Ovary (tissue), 3 donors: ENCODE measurements at regions not wholly inside any gene's neighbourhood (a gene's known extent, or its start where the extent isn't known, plus 50 kb on each side); places are given as distances from the start of the nearest gene placed in this dataset.

Experiments
- CTCF ChIP-seq, 3 donors: fragments of 450-650 bp in 2 of 3; fragments of 200-600 bp in 1 of 3; IDR thresholded peaks; one replicate each; pipeline versions ENCODE4 v1.5.1 to v1.8.0; 2016 to 2022; ENCODE audit warnings: antibody characterized with exemption in 3 of 3, mild to moderate bottlenecking in 1 of 3
- EP300 ChIP-seq: sonication (generic); formaldehyde crosslinking; IDR thresholded peaks from one replicate; pipeline ENCODE4 v1.6.1; 2017; ENCODE audit warnings: antibody characterized with exemption
- POLR2A ChIP-seq: fragments of 450-650 bp; IDR thresholded peaks from one replicate; pipeline ENCODE4 v1.6.1; 2017; ENCODE audit warnings: antibody characterized with exemption, mild to moderate bottlenecking, moderate library complexity
- donor health status: DM: no; HTN: no; CAD: no.

- TF ChIP-seq POLR2A (no peak), CTCF (IDR thresholded peaks at IDR 0.05) (no peak), EP300 (no peak)
Measured at GRCh38 chr5:164921722-164922121, 1416.3 kb downstream of the MAT2B start.
